ENCODE measurements at regions not wholly inside any gene's neighbourhood (a gene's known extent, or its start where the extent isn't known, plus 50 kb on each side); places are given as distances from the start of the nearest gene placed in this dataset.
A peak's percentile ranks its signal among the peaks of the same experiment; 100 is the strongest.
"Not testable (repeated sequence)": the region's sequence is repeated elsewhere in the genome, so short reads cannot be mapped to it uniquely, and the experiment has no call there.

DNA sequence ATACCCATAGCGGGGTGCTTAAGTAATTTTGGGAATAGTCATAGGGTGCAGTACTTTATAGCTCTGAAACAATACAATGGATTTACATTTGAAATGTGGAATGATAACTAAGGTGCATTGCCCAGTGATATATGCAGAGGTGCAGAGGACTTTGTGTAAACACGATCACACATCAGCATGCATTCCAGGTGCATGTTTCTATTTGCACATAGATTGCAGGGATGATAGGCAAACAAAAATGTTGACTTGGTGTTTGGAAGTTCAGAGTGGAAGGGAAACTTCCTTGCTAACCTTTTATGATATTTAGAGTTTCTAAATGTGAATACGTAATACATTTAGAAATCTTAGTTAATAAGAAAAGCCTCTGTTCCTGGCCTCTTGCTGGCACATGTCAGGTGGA lies 941.5 kb downstream of the TUBA3C start:
- DNase-seq (ENCODE audit: low read depth), result not testable (repeated sequence)

DNA sequence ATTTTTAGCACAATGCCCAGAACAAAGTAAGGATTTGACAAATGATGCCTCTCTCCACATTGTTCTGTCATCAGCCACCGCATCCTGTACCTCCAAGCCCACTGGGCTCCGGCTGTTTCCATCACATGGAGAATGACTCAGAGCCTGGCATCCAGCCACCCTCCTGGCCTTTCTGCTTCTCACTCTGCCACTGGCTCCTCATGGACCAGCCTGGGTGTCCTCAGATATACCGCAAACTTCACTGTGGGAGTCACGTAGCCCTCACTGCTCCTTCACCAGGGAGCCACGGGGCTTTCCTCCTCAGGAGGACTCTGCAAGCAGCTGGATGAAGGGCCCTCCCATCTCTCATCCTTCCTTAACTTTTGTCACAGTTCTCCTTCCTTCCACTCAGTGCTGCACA lies 943.0 kb downstream of the TUBA3C start:
- peak; percentile 91 for DNase-seq (ENCODE audit: low read depth)

DNA sequence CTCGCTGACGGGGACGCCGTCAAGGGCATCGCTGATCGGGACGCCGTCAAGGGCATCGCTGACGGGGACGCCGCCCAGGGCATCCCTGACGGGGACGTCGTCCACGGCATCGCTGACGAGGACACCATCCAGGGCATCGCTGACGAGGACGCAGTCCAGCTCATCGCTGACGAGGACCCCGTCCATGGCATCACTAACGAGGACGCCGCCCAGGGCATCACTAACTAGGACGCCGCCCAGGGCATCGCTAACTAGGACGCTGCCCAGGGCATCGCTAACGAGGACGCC lies 945.2 kb downstream of the TUBA3C start:
- DNase-seq (ENCODE audit: low read depth), result no peak

DNA sequence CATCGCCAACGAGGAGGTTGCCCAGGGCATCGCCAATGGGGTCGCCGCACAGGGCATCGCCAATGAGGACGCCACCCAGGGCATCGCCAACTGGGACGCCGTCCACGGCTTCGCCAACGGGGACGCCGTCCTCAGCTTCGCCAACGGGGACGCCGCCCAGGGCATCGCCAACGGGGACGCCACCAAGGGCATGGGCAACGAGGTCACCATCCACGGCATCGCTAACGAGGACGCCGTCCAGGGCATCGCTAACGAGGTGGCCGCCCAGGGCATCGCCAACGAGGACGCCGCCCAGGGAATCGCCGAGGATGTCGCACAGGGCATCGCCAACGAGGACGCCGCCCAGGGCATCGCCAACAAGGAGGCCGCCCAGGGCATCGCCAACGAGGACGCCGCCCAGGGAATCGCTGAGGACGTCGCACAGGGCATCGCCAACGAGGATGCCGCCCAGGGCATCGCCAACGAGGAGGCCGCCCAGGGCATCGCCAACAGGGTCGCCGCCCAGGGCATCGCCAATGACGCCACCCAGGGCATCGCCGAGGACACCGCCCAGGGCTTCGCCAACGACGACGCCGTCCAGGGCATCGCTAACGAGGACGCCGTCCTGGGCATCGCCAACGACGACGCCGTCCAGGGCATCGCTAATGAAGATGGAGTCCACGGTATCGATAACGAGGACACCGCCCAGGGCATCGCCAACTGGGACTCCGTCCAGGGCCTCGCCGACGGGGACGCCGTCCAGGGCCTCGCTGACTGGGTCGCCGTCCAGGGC lies 945.7 kb downstream of the TUBA3C start:
- DNase-seq (ENCODE audit: low read depth), result no peak

DNA sequence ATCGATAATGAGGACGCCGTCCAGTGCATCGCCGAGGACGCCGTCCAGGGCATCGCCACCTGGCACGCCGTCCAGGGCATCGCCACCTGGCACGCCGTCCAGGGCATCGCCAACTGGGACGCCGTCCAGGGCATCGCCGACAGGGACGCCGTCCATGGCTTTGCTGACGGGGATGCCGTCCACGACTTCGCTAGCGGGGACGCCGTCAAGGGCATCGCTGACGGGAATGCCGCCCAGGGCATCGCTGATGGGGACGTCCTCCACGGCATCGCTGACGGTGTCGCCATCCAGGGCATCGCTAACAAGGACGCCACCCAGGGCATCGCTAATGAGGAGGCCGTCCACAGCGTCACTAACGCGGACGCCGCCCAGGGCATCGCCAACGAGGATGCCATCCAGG lies 946.5 kb downstream of the TUBA3C start:
- DNase-seq (ENCODE audit: low read depth), result no peak

DNA sequence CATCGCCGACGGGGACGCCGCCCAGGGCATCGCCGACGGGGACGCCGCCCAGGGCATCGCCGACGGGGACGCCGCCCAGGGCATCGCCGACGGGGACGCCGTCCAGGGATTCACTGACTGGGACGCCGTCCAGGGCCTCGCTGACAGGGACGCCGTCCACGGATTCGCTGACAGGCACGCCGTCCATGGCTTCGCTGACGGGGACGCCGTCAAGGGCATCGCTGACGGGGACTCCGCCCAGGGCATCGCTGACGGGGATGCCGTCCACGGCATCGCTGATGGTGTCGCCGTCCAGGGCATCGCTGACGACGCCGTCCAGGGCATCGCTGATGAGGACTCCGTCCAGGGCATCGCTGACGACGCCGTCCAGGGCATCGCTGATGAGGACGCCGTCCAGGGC lies 947.2 kb downstream of the TUBA3C start:
- DNase-seq (ENCODE audit: low read depth), result not testable (repeated sequence)

DNA sequence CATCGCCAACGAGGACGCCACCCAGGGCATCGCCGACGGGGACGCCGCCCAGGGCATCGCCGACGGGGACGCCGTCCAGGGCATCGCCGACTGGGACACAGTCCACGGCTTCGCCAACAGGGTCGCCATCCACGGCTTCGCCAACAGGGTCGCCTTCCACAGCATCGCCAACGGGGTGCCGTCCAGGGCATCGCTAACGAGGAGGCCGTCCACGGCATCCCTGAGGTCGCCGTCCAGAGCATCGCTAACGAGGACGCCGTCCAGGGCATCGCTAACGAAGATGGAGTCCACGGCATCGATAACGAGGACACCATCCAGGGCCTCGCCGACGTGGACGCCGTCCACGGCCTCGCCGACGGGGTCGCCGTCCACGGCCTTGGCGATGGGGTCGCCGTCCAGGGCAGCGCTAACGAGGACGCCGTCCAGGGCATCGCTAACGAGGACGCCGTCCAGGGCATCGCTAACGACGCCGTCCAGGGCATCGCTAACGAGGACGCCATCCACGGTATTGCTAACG lies 947.8 kb downstream of the TUBA3C start:
- DNase-seq (ENCODE audit: low read depth), result no peak

DNA sequence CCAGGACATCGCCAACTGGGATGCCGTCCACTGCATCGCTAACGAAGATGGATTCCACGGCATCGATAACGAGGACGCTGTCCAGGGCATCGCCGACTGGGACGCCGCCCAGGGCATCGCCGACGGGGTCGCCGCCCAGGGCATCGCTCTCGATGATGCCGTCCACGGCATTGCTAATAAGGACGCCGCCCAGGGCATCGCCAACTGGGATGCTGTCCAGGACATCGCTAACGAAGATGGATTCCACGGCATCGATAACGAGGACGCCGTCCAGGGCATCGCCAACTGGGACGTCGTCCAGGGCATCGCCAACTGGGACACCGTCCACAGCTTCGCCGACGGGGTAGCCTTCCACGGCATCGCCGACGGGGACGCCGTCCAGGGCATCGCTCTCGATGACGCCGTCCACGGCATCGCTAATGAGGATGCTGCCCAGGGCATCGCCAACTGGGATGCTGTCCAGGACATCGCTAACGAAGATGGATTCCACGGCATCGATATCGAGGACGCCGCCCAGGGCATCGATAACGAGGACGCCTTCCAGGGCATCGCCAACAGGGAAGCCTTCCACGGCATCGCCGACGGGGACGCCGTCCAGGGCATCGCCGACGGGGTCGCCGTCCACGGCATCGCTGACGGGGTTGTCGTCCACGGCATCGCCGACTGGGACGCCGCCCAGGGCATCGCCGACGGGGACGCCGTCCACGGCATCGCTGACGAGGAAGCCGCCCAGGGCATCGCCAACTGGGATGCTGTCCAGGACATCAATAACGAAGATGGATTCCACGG lies 948.4 kb downstream of the TUBA3C start:
- no peak for DNase-seq (ENCODE audit: low read depth)

DNA sequence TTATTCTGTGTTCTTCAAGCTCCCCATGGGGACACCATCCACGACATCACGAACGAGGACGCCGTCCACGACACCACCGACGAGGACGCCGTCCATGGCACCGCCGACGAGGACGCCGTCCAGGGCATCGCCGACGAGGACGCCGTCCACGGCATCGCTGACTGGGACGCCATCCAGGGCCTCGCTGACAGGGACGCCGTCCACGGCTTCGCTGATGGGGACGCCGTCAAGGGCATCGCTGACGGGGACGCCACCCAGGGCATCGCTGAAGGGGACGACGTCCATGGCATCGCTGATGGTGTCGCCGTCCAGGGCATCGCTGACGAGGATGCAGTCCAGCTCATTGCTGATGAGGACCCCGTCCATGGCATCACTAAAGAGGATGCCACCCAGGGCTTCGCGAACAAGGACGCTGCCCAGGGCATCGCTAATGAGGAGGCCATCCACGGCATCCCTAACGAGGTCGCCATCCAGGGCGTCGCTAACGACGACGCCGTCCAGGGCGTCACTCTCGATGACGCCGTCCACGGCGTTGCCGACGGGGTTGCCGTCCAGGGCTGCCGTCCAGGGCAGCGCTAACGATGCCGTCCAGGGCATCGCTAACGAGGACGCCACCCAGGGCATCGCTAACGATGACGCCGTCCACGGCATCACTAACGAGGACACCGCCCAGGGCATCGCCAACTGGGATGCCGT lies 949.2 kb downstream of the TUBA3C start:
- no peak for DNase-seq (ENCODE audit: low read depth)

DNA sequence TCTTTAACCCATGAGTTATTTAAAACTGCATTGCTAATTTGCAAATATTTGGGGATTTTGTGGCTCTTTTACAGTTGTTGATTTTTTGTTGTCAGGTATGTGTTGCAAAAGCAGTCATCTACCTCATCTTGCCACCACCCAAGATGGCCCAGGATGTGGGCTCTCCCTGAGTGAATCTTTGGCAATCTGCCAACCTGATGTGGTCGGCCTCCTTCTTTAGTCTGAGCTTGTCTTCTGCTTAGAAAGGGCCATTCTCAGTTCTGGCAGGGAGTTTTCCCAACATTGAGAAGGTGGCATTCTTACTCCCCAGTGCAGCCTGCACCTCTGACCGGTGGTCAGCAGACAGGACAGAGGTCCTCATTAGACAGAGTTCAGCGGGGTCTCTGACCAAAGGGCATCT lies 957.2 kb downstream of the TUBA3C start:
- DNase-seq (ENCODE audit: low read depth), result peak; percentile 53

DNA sequence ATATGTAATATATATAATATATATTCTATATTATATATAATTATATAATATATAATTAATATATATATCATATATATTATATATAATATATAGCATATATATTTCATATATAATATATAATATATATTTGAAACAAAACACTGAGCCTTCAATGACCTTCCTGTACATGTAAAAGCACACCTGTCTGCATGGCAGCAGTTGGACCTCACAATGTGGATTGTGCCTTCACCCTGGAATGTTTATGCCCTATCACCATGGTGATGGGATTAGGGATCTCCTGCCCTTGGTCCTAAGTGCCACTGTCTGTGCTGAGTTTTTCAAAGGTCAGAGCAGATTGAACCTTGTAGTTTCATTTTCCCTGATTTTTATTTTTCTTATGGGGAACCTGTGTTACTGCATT lies 966.9 kb downstream of the TUBA3C start:
- DNase-seq (ENCODE audit: low read depth), result not testable (repeated sequence)

DNA sequence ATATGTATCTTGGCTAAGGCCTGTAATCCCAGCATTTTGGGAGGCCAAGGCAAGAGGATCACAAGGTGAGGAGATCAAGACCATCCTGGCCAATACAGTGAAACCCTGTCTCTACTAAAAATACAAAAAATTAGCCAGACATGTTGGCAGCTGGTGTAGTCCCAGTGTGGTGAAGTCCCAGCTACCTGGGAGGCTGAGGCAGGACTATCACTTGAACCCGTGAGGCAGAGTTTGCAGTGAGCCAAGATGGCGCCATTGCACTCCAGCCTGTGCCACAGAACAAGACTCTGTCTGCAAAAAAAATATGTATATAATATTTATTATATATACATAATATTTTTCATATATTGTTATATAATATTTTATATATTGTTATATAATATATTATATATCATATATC lies 968.1 kb downstream of the TUBA3C start:
- DNase-seq (ENCODE audit: low read depth), result not testable (repeated sequence)

DNA sequence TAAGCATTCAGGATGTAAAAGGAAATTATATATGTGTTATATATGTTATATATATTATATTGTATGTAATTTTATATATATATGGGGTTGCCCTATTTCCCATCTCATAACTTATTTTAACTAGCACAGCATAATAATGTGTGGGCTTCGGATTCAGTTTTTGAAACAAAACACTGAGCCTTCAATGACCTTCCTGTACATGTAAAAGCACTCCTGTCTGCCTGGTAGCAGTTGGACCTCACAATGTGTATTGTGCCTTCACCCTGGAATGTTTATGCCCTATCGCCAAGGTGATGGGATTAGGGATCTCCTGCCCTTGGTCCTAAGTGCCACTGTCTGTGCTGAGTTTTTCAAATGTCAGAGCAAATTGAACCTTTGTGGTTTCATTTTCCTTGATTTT lies 968.8 kb downstream of the TUBA3C start:
- DNase-seq (ENCODE audit: low read depth), result peak; percentile 8

DNA sequence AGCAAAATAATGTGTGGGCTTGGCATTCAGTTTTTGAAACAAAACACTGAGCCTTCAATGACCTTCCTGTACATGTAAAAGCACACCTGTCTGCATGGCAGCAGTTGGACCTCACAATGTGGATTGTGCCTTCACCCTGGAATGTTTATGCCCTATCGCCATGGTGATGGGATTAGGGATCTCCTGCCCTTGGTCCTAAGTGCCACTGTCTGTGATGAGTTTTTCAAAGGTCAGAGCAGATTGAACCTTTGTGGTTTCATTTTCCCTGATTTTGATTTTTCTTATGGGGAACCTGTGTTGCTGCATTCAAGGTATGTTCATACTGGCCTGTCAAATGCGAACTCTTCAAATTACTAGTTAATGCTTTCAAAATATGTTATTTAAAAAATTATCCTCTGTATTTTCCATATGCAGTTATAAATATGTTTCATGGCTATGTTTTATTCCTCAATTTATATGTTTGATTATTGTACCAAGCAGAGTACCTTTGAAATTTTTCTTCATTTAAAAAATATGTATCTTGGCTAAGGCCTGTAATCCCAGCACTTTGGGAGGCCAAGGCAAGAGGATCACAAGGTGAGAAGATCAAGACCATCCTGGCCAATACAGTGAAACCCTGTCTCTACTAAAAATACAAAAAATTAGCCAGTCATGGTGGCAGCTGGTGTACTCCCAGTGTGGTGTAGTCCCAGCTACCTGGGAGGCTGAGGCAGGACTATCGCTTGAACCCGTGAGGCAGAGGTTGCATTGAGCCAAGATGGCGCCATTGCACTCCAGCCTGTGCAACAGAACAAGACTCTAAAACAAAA lies 969.7 kb downstream of the TUBA3C start:
- peak; percentile 15 for DNase-seq (ENCODE audit: low read depth)

DNA sequence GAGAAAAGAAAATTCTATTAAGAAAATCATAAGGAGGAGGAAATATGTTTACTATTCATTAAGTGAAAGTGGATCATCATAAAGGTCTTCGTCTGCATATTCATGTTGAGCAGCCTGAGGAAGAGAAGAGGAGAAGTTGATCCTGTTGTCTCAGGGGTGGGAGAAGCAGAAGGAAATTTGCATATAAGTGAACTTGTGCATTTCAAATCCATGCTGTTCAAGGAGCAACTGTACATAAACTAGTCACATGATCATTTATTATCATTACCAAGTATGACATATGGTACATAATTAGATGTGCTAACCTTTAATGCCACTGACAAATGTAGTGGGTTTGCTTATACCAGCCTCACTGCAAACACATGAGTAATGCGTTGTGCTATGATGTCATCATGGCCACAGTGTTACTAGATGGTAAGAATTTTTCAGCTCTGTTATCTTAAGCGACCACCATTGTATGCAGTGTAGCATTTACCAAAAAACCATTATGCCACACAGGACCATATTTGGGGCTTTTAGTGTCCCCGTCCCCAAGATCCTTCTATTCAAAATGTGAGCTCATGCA lies 976.9 kb downstream of the TUBA3C start:
- DNase-seq (ENCODE audit: low read depth), result not testable (repeated sequence)

DNA sequence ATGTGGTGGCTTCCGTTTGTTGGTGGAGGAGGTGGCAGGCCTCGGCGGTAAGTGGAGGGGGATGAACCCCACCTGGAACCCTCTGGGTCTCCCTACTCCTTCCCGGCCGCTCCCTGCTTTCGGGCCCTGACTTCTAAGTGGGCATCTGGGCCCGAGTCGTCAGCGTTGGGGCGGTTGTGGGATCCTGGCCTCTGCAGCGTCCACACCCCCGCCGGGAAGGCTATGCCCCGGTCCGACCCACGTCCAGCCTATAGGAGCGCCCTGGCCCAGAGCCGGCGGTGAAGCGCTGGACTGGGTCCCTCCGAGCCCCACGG lies 986.3 kb downstream of the TUBA3C start:
- DNase-seq (ENCODE audit: low read depth), result not testable (repeated sequence)

DNA sequence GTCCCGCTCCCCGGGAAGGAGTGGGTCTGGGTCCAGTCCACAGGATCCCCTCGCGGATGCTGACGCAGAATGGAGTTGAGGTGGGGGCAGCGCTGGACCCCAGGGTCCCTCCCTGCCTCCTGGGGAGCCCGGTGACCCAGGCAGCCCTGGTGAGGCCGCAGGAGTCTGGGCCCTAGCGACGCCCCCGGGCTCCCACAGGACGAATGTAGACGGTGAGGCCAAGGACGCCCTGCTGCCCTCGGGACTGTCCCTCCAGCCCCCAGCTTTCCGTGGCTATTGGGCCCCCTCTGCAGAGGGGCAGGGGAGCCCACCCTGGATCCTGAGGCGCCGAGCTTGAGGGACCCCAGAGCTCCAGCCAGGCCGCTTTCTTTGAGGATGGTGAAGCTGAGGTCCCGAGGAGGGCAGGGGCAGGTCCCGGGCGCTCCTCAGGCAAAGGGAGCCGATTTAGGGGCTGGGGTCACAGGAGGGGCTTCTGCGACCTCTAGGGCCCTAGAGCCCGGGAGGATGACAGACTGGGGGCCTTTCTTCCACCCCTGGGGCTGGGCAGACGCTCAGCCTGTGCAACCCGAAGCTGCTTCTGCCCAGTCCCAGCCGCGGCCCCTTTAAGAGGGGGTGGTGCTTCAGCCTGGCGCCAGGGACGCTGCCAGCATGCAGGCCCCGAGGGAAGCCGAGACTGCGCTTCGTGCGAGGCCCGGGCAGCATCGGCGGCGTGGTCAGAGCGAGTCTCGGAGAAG lies 986.8 kb downstream of the TUBA3C start:
- not testable (repeated sequence) for DNase-seq (ENCODE audit: low read depth)

DNA sequence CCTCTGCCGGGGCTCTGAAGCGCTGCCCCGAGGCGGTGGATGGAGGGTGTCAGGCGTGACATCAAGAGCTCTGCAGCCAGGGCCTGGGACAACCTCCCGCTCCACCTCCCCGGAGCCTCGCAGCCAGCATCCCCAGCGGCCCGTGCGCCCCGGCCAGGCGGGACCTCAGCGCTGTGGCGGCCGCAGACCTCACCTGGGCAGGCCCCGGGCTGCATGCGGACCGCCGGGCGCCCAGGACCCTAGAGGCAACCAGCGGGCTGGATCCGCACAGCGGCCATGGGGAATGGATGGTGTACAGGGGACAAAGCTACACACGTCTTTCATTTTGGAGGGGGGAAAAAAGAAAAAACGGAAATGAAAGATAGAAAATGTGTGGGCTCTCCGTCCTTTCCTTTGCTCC lies 987.5 kb downstream of the TUBA3C start:
- not testable (repeated sequence) for DNase-seq (ENCODE audit: low read depth)
